ENCODE measurements at regions not wholly inside any gene's neighbourhood (a gene's known extent, or its start where the extent isn't known, plus 50 kb on each side); places are given as distances from the start of the nearest gene placed in this dataset.

- TF ChIP-seq CTCF (conservative IDR thresholded peaks at IDR 0.05; ENCODE audit: control insufficient read depth, insufficient read depth, low read depth, low read length): no peak
- no peak for DNase-seq (ENCODE audit: low read depth)
- H3K4me3 ChIP-seq (ENCODE audit: control insufficient read depth, low read depth, low read length): no peak overlapping the region
Observed at GRCh38 chr13:33932769-33933406, 114.9 kb downstream of the RFC3 start.

- TF ChIP-seq CTCF (conservative IDR thresholded peaks at IDR 0.05; ENCODE audit: control insufficient read depth, insufficient read depth, low read depth, low read length): no peak
- no peak for DNase-seq (ENCODE audit: low read depth)
- no peak overlapping the region for H3K4me3 ChIP-seq (ENCODE audit: control insufficient read depth, low read depth, low read length)
Observed at GRCh38 chr13:33933810-33934209, 115.9 kb downstream of the RFC3 start.

- no peak for DNase-seq (ENCODE audit: low read depth)
- TF ChIP-seq CTCF (conservative IDR thresholded peaks at IDR 0.05; ENCODE audit: control insufficient read depth, insufficient read depth, low read depth, low read length): no peak
- no peak overlapping the region for H3K4me3 ChIP-seq (ENCODE audit: control insufficient read depth, low read depth, low read length)
Observed at GRCh38 chr13:33934343-33934742, 116.4 kb downstream of the RFC3 start.

GRCh38 chr13:33934951-33935371 is 117.0 kb downstream of the RFC3 start:
- DNase-seq (ENCODE audit: low read depth): no peak
- H3K4me3 ChIP-seq (ENCODE audit: control insufficient read depth, low read depth, low read length): no peak overlapping the region
- TF ChIP-seq CTCF (conservative IDR thresholded peaks at IDR 0.05; ENCODE audit: control insufficient read depth, insufficient read depth, low read depth, low read length): no peak

GRCh38 chr13:33935969-33936368 is 118.0 kb downstream of the RFC3 start:
- no peak for TF ChIP-seq CTCF (conservative IDR thresholded peaks at IDR 0.05; ENCODE audit: control insufficient read depth, insufficient read depth, low read depth, low read length)
- no peak for DNase-seq (ENCODE audit: low read depth)
- H3K4me3 ChIP-seq (ENCODE audit: control insufficient read depth, low read depth, low read length): no peak overlapping the region

- DNase-seq (ENCODE audit: low read depth): no peak
- TF ChIP-seq CTCF (conservative IDR thresholded peaks at IDR 0.05; ENCODE audit: control insufficient read depth, insufficient read depth, low read depth, low read length): no peak
Observed at GRCh38 chr13:33937373-33938098, 119.6 kb downstream of the RFC3 start.

More at GRCh38 chr13:33937373-33938098, 119.6 kb downstream of the RFC3 start:
- no peak overlapping the region for H3K4me3 ChIP-seq (ENCODE audit: control insufficient read depth, low read depth, low read length)
